ENCODE measurements at regions not wholly inside any gene's neighbourhood (a gene's known extent, or its start where the extent isn't known, plus 50 kb on each side); places are given as distances from the start of the nearest gene placed in this dataset.

DNA sequence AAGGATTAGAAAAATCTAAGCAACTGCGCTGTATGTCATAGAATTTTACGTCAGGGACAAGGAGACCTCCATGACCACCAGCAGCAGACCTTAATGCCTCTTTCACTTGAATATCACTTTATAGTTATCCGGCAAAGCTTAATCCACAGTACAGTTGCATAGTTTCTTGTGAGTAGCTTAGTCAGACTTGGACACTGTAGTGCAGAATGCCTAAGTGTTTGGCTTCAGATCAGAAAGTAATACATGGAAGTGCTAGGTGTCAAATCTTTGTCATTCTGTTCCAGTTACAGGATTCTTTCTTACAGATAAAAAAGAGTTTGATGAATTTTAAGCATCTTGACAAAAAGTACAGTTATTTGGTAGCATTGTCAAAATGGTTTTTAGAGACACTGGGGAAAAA lies 239.9 kb upstream of the PAPPA start:
- DNase-seq: no peak

DNA sequence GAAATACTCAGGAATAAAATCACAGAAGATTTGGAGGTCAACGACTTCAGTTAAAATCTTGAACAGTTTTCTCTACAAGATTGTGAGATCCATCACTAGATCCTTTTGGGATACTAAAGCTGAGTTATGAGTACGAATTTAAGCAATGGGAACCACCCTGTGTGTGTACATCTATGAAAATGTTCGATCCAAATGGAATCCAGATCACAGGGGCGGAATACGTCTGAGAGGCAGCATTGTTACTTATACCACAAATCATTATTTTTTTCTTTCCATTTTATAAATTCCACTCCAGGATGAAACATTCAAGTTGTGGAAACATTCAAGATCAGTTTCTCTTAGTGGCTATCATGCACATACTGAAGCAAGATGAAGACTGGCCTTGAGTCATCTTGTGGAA lies 239.3 kb upstream of the PAPPA start:
- DNase-seq: no peak

DNA sequence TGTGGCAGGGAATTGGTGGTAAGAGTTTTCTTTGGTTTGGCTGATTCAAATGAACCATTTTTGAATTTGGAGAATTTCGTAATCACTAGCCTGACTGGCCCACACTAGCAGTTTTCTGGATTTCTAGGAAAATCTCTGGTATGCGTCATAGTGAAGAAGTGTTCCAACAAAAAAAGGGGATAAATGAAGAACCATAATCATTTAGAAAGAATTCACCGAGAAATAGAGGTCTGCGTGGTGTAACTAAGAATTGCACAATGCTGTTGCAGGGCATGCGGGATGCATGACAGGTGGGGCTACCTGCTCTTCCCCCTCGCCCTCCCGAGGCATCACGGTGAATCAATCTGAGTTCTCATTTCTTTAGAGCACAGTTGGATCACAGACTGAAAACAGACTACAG lies 232.3 kb upstream of the PAPPA start:
- no peak for DNase-seq

DNA sequence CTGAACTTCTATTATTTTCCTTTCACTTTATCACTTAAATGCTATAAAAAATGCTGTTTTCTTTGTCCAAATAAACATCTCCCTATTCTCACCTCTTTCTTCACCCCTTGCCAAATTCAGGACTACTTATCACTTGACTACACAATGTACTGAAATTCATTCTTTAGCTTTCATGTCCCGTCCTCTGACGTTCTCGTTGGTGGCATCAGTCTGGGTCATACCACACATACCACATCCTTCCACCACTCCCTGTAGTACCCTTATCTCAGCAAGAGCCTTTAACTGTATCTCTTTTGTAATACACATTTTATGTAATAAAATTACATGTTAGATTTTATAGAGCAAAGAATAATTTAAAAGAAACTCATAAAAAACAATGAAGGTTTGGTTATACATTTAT lies 231.1 kb upstream of the PAPPA start:
- DNase-seq: no peak

DNA sequence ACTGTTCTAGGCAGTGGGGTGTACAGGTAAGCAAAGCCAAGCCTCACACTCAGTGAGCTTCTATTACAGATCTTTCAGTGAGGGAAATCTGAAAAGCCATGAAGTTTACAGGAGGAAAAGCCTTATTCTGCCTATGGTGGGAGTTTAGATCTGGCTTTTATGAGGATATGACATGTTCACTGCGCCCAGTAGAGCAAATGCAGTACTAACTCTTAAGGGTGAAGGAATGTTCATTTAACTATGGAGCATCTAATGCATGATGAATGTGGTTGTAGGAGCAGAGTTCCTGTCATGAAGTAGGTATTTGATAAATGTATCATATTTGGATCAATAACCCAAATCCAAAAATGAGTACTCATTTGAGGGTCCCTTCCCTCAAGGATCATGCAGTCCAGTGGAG lies 230.2 kb upstream of the PAPPA start:
- no peak for DNase-seq

DNA sequence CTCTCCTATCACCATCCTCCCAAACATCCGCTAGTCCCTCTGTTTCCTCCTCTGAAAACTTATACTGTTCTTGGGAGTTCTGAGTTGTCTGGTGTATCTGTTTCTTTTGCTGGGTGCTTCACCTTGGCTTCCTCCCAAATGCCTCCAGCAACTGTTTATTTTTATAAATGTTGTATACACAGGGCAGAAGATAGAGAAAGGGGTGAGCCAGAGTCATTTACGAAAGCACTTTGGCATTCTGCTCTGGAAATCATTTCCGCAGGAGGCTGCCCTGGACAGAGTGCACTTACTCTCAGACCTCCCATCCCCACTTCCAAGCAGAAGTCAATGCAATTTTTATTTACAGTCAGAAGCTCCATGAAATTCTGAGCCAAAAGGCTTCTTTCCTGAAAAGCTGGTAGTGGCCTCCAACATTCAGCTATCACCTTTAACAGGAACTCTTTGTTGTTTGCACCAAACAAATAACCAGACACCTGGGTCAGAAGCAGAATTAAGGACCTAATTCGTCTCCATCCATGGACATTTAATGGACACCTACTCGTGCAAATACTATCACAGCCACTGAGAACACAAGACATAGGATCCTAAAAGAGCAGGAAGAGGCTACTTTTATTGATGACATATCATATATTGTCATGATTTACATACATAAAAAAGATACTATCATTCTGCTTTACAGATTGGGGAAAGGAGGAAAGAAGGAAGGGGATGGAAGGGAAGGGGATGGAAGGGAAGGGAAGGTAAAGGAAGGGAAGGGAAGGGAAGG lies 229.5 kb upstream of the PAPPA start:
- DNase-seq: no peak

DNA sequence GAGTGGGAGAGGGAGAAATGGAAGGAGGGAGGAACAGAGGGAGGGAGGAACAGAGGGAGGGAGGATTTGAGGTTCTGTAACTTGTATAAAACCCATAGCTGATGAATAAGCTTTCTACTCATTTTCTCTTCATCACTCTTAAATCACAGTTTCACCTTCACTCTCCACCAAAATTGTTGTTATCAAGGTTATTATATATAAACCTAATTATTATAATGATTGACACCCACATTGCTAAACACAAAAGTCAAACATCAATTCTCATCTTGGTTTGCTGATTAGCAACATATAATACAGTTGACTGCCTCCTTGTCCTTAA lies 229.0 kb upstream of the PAPPA start:
- DNase-seq: no peak

DNA sequence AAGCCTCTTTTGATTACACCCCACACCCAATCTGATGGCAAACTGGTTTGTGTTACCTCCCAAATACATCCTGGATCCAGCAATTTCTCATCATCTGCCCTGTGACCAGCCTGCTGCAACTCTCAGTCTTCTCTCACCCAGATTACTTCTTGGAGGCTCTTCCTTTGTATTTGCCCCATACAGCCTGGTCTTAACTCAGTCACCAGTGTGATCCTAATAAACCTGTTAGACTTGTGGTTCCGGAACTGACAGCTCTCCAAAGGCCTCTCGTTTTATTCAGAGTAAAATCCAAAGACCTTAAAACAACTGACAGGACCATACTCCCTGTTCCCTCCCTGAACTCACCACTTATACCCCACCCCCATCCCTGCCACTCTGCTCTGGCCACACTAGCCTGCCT lies 228.2 kb upstream of the PAPPA start:
- DNase-seq: no peak

DNA sequence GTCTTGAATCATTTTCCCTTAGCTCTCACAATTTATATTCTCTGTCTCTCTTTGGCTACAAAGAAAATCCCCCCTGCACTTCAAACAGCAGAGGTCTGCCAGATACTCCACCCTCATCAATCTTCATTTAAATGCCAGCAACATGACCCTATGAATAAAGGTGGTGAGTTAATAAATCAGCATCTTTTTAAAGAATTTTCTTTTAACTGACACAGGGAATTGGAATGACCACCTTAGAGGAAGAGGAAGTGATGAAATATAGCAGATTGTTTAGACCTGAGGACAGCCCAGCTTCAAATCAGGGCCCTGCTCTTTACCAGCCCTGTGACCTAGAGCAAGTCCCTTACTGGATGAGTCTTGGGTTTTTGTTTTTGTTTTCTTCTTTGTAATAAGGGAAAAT lies 223.1 kb upstream of the PAPPA start:
- no peak for DNase-seq

DNA sequence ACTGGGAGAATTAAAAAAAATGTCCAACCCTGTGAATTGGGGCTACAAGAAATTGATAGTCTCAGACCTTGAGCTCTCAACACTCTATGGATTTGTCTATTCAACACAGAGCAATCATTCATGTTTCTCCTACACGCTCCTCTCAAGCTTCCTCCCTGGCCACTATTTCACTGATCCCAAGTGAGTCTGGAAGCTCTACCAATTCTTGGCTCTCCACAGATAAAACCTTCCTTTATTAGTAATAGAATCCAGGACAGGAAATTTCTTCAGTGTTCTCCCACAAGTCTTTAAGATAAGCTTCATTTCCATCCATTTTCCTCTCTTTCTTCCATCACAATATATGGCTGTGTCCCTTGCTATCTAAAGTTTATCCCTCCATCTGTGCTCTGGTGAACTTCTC lies 215.1 kb upstream of the PAPPA start:
- no peak for DNase-seq

DNA sequence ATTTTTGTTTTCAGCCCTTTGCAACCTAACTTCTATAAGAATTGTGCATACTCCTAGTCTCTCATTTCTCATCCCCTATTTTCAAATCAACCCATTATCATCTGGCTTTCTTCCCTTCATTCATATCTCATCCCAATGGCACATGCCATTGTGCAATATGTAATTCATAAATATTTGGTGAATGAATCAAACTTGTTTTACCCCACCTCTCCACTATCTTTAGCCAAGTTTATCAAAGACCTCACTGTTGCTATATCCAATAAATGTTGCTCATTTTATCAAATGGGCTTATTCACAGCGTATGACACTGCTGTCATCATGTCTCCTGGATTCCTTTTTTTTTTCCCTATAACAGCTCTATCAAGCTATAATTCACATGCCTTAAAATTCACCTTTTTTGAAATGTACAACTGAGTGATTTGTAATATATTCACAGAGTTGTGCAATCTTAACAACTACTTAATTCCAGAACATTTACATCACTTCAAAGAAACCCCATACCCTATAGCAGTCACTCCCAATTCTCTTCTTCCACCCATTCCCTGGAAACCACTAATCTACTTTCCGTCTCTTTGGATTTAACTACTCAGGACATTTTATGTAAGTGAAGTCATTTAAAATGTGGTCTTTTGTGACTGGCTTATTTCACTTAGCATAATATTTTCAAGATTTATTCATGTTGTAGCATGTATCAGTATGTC lies 214.4 kb upstream of the PAPPA start:
- DNase-seq: no peak

DNA sequence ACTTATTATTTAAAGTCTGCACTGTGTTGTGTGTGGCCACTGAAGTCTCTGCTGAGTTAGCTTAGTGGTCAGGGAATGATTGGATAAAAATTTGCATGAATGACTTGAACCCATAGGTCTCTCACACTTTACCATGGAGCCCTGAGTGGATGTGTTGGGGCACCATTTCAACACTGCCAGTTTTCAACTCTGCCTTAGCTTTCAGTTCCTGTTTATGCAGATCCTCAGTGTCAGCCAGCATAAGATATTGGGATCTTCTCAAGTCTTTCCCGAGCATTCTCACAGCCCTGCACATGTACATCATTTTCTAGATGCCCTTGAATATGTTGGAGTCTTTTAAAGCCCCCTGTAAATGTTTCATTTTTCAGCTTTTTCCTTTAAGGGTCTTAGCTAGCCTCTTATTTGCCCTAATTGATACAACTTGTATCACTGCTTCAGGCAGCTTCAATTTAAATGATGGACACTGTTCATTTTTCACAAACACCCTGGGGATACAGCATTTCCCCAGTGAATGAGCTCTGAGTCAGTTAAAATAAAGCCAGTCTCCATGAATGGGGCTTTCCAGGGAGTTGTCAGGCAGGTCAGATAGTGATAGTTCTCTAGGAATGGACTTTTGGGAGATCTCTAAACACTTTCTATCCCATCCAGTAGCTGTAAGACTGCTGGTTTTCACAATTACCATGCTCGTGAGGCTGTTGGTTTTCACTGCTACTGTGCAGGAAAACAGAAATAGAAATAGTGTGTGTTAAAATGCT lies 211.9 kb upstream of the PAPPA start:
- DNase-seq: no peak

DNA sequence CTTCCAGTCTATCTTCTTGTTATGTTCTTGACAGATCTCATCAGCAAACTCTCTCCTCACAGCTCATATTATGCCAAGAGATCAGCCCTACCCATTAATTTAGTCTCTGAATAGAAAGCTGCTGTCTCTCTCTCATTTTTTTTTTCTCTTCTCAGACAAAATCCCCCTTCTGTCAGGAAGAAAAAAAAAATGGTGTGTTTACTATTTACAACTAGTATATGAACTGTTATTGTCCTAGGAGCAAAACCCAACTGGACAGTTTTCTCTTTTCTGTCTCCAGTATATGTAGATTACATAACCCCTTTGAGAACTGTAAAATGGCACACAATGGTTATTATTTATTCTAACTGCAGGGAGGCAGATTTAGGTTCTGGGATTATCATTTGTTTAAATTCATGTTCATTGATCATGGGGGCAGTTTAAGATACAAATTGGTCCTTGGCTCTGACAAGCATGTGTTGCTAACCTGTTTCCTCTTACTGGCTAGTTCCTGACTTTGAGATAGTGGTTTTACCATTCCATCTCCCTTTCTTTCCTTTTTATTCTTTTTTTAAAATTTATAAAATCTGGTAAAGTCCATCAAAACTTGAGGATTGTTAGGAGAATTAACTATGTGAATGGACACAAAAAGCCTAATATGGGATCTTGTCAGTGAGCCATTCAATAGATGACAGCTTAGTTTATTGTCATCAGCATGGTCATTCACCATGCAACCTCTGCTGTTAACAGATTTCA lies 210.0 kb upstream of the PAPPA start:
- no peak for DNase-seq

DNA sequence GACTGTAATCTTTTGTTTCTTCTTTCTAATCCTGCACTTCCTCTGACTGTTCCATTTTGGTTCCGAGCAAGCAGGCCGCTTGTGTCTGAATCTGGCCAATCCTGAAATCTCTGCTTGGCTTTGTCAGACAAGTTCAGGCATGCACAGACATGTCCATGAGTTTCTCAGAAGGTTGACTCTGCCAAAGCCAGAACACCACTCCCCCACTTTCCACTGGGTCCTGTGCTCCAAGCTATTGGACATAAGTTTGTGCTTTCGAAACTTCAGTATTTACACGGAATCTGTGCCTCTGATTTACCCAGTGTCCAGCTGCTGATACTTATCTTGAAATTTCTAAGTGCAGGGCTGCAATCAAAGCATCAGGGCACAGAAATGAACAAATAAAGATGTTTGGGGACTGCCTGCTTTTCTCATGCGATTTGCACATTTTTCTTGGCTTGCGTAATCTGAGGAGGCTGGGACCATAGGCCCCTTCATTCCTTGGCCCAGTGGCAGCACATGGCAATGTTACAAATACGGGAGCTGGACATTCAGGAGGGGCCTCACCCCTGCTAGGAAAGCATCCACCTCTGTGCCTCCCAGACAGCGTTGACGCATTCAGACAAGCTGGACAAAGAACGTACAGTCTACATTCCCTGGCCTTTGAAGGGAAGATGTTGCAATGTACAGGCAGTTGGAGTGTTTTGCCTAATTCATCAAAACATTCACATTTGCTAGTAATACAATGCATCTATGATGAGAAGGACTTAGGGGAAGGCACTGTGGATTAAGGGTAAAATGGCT lies 209.2 kb upstream of the PAPPA start:
- no peak for DNase-seq

DNA sequence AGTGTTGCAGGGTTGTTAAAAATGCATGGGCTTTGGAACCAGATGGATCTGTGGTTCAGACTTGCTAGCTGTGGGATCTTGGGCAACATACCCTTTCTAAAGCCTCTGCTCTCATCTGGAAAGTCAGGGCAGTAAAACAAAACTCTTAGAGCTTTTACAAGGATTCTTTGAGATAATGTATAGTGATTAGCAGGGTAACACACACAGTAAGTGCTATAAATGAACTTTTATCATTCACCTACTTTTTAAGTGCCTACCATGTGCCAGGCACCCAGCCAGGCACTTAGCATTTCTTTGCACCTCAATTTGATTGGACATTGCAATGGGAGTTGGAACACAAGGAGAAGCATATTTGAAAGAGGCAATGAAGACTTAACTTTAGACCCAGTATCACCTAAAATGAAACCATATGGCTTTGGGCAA lies 208.6 kb upstream of the PAPPA start:
- DNase-seq: no peak

DNA sequence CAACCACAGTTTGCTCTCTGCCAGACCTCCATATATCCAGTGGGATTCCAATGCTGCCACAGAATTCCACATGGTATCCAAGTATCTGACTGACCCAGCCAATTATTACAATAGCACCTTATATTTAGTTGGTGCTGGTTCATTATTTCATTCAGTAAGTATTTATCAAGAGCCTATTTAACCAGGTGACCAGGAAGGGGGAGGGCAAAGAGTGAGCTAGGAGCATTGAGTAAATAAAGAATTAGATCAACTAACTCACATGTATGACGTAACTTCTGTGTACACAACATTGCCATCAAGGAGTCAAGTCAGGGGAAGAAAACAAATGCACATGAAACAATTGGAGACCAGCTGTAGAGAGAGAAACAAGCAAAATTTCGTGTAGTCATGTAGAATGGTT lies 207.1 kb upstream of the PAPPA start:
- no peak for DNase-seq

DNA sequence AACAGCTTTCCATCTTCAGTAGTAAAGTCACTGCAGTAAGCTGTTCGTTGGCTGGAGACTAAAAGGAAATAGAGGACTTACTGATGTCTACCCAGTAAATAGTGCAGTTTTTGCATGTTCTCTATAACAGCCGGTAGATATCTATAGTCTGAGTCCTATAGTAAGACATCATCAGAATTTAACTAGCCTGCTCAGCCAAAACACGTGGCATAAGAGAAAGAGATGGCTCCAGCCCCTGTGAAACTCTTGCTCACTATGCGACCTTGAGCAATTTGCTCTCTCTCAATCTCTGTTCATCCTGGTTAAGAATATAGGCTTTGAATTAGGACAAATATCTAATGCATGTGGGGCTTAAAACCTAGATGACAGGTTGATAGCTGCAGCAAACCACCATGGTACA lies 201.6 kb upstream of the PAPPA start:
- DNase-seq: no peak

DNA sequence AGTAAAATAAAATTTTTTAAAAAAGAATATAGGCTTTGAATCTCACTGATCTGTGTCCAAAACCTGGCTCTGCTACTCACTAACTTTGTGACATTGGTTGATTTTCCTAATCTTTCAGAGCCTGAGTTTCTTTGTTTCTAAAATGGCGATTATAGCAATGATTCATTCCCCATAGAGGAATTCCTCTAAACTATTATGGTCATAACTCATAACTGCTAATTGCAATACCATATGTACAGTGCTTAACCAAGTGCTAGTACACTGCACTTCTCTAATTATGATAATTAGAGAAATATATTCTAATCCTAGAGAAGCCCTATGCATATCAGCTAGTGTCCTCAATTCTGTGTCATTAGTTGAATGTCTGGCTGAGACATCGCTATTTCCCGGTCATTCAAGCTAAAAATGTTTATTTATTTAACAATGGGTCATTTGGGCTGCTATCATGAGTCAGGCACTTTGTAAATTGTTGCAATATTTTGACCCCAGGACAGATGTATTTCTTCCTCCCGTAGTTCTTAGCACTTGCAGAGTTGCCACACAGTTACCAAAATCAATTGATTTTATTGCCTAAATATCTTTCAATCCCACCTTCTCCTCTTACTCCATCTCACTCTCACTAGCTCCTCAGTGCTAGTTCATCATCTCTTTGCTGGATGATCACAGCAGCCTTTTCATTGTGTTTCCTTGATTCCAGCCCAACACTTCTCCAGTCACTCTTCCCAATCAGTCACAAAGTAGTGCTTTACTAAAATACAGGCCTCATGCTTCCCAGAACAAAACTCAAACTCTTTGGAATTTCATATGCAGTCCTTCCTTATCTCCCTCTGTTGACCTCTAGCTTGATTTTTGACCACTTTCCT lies 200.9 kb upstream of the PAPPA start:
- DNase-seq: no peak

DNA sequence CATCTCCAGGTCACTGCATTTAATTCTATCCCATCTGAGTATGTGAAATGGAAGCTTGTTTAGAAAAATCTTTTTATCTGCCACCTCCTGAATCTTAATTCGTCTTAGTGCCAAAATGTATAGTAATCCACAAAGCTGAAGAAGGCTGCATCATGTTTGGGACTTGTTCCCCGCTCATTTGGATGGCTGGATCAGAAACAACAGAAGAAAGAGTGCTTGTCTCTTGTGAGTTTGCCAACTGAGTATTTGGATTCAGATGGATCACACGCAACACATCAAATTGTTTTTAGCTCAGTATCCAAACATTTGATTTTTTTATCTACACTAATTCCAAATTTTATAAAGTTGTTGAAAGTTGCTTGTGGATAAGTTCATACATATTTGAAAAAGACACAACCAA lies 197.2 kb upstream of the PAPPA start:
- no peak for DNase-seq

DNA sequence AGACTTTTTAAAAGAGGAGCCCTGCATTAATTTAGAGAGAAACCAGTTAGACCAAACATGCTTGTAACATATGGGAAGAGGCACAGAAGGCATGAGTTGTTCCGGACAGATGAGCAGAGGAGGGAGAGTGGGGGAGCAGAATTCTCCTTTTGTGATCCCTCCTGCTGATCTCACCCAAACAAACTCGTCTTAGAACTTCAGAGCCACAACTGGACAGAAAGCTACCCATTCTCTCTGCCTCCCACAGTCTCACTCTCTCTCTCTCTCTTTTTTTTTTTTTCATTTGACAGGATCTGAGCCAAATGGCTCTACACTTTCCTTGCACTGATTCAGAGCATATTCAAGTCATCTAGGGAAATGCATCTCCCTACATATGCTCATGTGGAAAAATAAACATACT lies 196.0 kb upstream of the PAPPA start:
- DNase-seq: no peak

DNA sequence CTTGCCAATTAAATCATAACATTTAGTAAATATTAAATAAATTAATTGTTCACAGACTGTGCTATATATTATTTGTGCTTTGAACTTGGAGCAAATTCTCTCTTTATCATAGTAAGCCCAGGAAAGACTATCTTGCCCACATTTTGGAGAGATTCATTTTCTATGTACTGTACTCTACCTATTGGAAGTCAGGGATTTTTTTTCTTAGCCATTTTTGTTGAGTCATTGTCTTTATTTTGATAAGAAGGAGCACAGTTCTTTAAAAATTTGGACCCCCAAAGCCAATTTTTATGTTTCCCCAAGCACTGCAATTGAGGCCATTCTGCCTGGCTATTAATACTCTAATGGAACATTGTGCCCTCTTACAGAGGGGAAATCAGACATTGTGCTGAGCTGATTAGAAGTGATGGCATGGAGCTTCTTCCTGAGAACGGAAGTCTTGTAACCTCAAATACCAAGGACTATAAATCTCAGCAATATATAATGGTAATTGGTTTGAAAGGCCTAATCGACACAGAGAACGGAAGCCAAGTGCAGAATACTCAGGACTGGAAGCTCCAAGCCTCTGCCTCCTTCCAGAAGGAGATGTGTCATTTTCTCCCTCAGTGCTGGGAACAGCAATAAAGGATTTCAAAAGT lies 188.8 kb upstream of the PAPPA start:
- DNase-seq: no peak
